ENCODE measurements at regions not wholly inside any gene's neighbourhood (a gene's known extent, or its start where the extent isn't known, plus 50 kb on each side); places are given as distances from the start of the nearest gene placed in this dataset.

- TF ChIP-seq CTCF (IDR thresholded peaks at IDR 0.05) (no peak), POLR2A (IDR thresholded peaks at IDR 0.05) (no peak)
Observed at GRCh38 chr20:21839982-21840381, 134.5 kb downstream of the PAX1 start.
